ENCODE measurements at regions not wholly inside any gene's neighbourhood (a gene's known extent, or its start where the extent isn't known, plus 50 kb on each side); places are given as distances from the start of the nearest gene placed in this dataset.

DNA sequence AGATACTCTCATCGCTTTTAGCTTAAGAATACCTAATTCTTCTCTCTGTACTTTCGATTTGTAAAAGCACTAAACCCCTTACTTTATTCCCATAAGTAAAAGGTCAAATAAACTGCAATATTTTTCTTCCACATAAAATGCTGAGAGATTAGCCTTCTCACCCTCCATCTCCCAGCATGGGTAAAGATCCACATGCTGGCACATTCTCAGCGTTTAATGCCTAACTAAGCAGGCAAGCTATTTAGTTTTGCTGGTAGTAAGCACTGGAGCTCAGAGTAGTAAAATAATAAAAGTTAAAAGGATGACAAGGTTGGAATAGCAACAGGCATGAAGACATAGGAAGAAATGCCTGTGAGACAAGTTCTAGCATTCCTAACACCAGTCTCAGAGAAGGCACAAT, 65.9 kb upstream of the NEBL start:
- TF ChIP-seq, protein P1, sequence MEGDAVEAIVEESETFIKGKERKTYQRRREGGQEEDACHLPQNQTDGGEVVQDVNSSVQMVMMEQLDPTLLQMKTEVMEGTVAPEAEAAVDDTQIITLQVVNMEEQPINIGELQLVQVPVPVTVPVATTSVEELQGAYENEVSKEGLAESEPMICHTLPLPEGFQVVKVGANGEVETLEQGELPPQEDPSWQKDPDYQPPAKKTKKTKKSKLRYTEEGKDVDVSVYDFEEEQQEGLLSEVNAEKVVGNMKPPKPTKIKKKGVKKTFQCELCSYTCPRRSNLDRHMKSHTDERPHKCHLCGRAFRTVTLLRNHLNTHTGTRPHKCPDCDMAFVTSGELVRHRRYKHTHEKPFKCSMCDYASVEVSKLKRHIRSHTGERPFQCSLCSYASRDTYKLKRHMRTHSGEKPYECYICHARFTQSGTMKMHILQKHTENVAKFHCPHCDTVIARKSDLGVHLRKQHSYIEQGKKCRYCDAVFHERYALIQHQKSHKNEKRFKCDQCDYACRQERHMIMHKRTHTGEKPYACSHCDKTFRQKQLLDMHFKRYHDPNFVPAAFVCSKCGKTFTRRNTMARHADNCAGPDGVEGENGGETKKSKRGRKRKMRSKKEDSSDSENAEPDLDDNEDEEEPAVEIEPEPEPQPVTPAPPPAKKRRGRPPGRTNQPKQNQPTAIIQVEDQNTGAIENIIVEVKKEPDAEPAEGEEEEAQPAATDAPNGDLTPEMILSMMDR (conservative IDR thresholded peaks at IDR 0.05; ENCODE audit: low read depth, low read length): no peak
- DNase-seq (ENCODE audit: low read depth): no peak
- H3K4me3 ChIP-seq (ENCODE audit: low read length): no peak overlapping the region

DNA sequence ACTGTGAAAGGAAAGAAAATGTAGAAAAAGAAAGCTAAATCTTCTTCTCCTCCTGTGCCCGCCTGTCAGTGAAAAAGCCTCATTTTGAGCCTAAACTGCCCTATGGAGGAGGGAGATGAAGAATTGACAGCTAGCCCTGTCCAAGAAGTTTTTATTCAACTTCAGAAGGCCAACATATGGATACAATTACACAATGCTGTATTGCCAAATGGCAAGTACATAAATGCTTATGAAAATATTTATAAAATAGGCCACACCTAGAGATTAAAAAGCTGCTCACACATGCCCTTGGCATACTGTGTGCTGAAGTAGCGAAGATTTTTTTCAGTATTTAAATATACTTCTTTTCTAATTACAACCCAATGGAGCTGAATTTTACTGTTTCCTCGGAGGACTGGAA, 65.1 kb upstream of the NEBL start:
- no peak for DNase-seq (ENCODE audit: low read depth)
- TF ChIP-seq, protein P1 (conservative IDR thresholded peaks at IDR 0.05; ENCODE audit: low read depth, low read length): no peak
- H3K4me3 ChIP-seq (ENCODE audit: low read length): no peak overlapping the region

DNA sequence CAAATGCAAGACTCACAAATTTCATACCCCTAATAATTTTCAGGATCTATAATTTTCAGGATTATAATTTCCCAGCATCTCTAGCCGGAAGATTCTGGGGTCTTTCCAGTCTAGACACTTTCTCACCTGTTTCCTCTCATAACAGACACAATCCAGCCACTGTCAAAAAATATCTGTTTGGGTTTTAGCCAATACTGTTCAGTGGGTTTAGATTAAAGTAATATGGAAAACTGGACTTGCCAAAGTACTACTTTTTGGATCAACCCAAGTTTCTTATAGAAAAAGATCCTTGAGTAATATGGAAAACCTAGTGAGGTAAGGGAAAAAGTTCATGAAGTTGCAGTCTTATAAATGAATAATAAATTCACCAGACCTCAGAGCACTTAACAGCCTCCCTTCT, 62.1 kb upstream of the NEBL start:
- TF ChIP-seq, protein P1 (conservative IDR thresholded peaks at IDR 0.05; ENCODE audit: low read depth, low read length): no peak
- no peak for DNase-seq (ENCODE audit: low read depth)
- no peak overlapping the region for H3K4me3 ChIP-seq (ENCODE audit: low read length)

- TF ChIP-seq, protein P1 (conservative IDR thresholded peaks at IDR 0.05; ENCODE audit: low read depth, low read length): no peak
- DNase-seq (ENCODE audit: low read depth): no peak
- H3K4me3 ChIP-seq (ENCODE audit: low read length): no peak overlapping the region
These were observed 61.7 kb upstream of the NEBL start for GRCh38 chr10:20958764-20959163.

DNA sequence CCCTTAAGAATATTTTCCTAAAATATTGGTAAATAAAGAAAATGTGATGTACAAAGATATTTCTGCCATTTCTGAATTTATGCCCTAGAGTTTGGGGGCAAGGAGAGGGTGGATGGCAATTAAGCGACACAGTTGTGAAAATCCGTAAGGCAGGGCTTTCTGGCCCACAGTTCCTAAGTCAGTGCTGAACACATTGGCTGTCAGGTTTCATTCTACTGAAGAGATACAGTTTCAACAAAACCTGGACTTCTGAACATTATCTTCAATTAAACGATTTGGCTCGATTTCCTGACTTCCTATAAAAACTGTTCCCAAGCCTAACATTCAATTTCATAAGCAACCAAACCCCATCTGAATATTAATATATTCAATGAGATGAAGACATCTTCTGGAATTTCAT, 61.1 kb upstream of the NEBL start:
- no peak for DNase-seq (ENCODE audit: low read depth)
- no peak overlapping the region for H3K4me3 ChIP-seq (ENCODE audit: low read length)
- TF ChIP-seq, protein P1 (conservative IDR thresholded peaks at IDR 0.05; ENCODE audit: low read depth, low read length): no peak

GRCh38 chr10:20957744-20958143, 60.6 kb upstream of the NEBL start:
- H3K4me3 ChIP-seq (ENCODE audit: low read length): no peak overlapping the region
- DNase-seq (ENCODE audit: low read depth): no peak
- TF ChIP-seq, protein P1 (conservative IDR thresholded peaks at IDR 0.05; ENCODE audit: low read depth, low read length): no peak

- H3K4me3 ChIP-seq (ENCODE audit: low read length): no peak overlapping the region
- no peak for DNase-seq (ENCODE audit: low read depth)
- TF ChIP-seq, protein P1 (conservative IDR thresholded peaks at IDR 0.05; ENCODE audit: low read depth, low read length): no peak
These were observed 59.7 kb upstream of the NEBL start for GRCh38 chr10:20956843-20957242.

All from retinal pigment epithelial cell (primary cell).